Right ventricle myocardium inferior (tissue), 1 donor: ENCODE measurements at regions not wholly inside any gene's neighbourhood (a gene's known extent, or its start where the extent isn't known, plus 50 kb on each side); places are given as distances from the start of the nearest gene placed in this dataset.
A peak's percentile ranks its signal among the peaks of the same experiment; 100 is the strongest.
"Not testable (repeated sequence)": the region's sequence is repeated elsewhere in the genome, so short reads cannot be mapped to it uniquely, and the experiment has no call there.

Experiments
- ATAC-seq: fragments of 200-7000 bp; cut with Tn5 transposase; one replicate; pipeline ENCODE4 v1.9.1; 2020; ENCODE audit warnings: mild to moderate bottlenecking, moderate library complexity
- DNase-seq: peaks from one replicate; pipeline ENCODE4 v3.0.0; 2021; ENCODE audit errors: missing footprints
- intact Hi-C: fragments of 100-400 bp; cut with DNase I; formaldehyde crosslinking; loops from one replicate; pipeline ENCODE4 v1.11.0; 2022
- donor health status: DM: no; HTN: yes; CAD: no; lungs with severe emphysema.

DNA sequence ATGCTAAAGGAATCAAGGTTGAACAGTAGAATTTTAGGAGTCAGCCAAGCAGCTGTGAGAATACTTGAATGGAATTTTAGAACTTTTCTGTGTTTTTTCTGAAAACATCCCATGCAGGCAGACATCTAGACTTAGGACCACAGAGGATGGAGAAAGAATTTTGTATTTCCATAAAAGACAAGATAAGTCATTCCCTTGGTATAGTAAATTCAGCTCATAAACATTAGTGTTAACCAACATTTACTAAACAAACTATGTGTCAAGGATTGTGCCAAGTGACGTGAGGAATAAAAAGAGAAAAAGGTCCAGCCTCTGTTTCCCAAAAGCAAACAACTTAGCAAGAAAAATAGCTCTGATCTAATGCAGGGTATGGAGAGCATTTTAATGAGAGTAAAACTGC lies 210.2 kb upstream of the NR5A2 start:
- DNase-seq (no peak), ATAC-seq (no peak)
- intact Hi-C loops, result no loop called here

DNA sequence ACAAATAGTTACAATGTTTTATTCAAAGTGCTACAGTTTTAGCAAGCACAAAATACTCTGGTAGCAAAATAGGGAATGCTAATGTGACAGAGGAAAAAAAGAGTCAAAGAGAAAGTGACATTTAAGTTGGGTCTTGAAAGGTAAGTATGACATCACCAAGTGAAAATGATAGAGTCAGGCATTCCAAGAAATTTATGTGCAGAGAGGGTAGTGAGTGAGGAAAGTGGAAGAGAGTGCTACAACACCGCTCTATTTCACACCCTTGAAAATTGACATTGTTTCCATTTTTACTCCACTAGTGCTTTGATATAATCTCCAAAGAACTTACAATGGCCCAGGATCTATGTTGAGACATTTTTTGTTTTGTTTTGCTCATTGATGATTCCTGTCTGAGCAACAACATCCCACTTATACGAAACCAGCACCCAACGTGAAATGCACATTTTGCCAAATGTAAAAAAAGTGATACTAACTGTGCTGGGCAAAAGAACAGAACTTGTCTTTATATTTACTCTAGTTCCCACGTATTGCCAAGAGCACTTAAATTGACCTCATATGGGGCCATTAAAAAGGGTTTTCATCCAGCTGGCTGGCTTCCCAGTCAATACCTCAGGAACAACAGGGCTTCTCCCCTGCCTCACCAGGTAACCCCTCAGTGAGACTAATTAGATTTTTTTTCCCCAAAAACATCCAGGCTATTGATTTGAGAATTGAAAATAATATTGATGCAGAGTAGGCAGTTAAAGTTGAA lies 206.3 kb upstream of the NR5A2 start:
- ATAC-seq (no peak), DNase-seq (no peak)
- intact Hi-C loops, result no loop called here

DNA sequence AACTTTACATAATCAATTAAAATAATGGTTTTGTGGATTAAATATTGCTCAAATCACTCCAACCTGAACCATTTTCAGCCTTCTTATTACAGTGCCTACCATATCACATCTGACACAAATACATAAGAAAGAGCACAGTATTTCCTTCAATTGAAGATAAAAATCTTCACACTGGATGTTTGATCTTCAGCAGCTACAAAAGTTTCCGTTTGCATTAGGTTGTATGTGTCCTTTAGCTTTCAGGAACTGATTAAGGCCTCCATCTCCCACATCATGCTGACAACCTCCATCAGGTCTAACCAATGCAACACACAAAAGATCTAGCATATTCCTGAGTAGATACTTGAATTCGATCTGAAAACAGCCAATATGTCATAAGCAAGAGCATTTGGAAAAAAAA lies 195.1 kb upstream of the NR5A2 start:
- no peak for DNase-seq
- ATAC-seq, result no peak
- intact Hi-C loops, result no loop called here

GRCh38 chr1:199834711-199835110 lies 192.8 kb upstream of the NR5A2 start:
- DNase-seq (no peak), ATAC-seq (no peak)
- intact Hi-C loops, result no loop called here

GRCh38 chr1:199836430-199836829 lies 191.1 kb upstream of the NR5A2 start:
- DNase-seq, result no peak
- intact Hi-C loops, result no loop called here
- no peak for ATAC-seq

GRCh38 chr1:199837321-199837720 lies 190.2 kb upstream of the NR5A2 start:
- no peak for ATAC-seq
- DNase-seq, result no peak
- intact Hi-C loops, result no loop called here

DNA sequence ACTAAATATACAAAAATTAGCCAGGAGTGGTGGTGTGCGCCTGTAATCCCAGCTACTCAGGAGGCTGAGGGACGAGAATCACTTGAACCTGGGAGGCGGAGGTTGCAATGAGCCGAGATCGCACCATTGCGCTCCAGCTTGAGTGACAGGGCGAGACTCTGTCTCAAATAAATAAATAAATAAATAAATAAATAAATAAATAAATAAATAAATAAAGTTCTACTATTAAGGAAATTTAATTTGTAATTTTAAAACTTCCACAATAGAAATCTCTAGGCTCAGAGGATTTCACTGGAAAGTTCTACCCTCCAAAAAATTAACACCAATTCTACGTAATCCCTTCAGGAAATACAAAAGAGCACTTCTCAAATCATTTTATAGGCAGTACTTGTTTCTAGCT lies 187.9 kb upstream of the NR5A2 start:
- intact Hi-C loops, ATAC-seq, DNase-seq: not testable (repeated sequence)

GRCh38 chr1:199843096-199843495 lies 184.4 kb upstream of the NR5A2 start:
- DNase-seq, intact Hi-C loops, ATAC-seq: not testable (repeated sequence)

DNA sequence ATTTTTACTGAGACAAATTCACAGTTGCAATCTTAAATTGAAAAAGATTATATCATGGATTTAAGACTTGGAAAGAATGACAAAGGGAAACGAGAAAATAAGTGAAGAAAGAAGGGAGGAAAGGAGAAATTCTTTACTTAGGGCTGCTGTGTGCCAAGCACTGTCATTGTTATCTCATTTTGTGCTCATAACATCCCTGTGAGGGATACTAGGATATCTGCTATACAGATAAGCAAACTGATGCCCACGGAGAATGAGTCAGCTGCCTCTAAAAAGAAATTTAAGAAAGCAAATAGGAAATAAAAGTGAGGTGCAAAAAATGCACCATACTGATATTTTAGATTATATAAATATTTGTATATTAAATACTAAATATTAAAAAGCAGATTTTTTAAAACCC lies 183.6 kb upstream of the NR5A2 start:
- ATAC-seq, result no peak
- intact Hi-C loops, result no loop called here
- DNase-seq, result no peak

DNA sequence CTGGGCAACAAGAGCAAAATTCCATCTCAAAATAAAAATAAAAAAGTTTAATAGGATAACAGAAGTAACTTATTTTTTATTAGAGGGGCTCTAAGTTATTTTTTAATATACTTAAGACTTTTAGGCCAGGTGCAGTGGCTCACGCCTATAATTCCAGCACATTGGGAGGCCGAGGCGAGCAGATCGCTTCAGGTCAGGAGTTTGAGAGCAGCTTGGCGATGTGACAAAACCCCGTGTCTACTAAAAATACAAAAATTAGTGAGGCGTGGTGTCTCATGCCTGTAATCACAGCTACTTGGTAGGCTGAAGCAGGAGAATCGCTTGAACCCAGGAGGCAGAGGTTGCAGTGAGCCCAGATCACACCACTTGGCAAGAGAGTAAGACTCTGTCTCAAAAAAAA lies 180.5 kb upstream of the NR5A2 start:
- DNase-seq, result no peak
- no peak for ATAC-seq
- intact Hi-C loops, result no loop called here

- intact Hi-C loops, result no loop called here
- no peak for ATAC-seq
- DNase-seq, result no peak
Observed at GRCh38 chr1:199851439-199852140, 175.9 kb upstream of the NR5A2 start.

DNA sequence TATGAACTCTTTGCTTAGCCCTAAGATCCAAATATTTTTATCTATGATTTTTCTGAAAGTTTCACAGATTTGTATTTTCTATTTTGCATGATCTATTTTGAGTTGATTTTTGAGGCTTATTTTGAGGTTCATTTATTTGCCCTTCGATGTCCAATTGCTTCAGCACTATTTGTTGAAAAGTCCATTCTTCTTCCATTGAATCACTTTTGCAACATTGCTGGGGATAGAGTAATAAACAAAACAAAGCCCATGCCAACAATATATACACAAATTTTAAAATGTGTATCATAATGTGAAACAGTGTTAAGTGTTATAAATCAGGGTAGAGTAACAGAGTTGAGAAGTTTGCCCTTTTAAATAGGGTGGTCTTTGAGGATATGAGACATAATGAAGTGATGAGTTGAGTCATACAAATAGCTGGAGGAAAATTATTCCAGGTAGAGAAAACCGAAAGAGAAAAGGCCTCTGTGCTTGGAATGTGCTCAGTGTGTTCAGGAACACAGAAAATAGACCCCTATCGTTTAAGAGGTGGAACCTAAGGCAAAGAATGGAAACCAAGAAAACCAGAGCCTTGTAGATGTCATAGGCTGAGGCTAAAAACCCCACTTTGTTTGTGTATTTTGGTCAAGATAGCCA lies 172.7 kb upstream of the NR5A2 start:
- no peak for ATAC-seq
- no peak for DNase-seq
- intact Hi-C loops, result no loop called here

DNA sequence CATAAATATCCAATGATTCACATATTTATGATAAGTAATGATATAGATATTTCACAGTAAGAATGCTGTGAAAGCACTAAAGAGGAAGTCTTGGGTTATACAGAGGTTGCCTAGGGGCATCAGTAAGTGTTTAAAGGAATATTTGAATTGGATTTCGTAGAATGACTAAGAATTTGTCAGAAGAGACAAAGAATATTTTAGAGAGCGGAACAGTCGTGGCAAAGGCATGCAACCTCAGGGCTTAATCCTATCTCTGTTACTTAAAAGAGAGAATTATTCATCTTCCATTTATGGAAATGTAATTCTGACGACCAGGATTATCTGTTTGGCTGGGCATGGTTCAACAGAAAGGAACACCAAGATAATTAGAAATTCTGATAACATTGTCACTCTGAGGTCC lies 171.9 kb upstream of the NR5A2 start:
- ATAC-seq (no peak), DNase-seq (no peak)
- intact Hi-C loops, result no loop called here

DNA sequence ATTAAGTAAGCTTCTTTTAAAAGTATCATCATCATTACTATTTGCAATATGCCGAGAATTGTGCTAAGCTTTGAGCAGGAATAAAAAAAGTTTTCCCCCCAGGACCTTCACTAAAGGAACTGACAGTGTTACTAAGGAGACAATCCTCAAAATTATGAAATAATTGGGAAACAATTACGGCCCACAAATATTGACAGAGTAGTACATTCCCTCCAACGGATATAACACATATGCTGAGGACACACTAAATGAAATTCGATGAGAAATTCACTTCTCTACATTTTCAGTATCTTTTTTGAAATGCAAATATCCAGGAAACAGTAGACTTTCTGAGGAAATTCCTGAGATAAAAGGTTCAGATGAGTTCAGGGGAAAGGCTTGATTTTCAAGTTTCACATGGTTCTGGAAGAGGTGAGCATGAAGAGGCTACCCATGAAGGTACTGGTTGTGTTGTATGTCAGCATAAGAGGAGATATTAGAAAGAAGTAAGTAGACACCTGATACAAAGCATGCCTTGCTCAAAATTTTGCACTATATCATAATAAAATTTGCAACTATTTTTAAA lies 171.2 kb upstream of the NR5A2 start:
- ATAC-seq, result no peak
- DNase-seq, result no peak
- intact Hi-C loops, result no loop called here

DNA sequence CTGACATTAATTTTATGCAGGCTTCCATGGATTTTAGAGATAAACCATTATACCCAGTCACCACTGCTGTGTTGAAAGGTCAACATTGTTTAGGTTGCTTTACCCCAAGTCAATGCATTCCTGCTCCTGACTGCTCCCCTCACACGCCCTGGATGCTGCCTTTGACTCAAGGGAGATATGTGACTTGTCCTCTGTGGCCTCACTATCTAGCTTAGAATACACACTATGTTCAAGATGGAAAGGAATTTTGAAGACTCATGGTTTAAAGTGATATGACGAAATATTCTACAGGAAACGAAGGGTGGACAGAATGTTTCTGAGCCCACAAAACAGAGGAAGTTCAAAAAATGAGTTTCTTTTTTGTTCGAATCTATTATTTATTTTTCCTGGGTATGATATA lies 170.4 kb upstream of the NR5A2 start:
- peak; percentile 57 for ATAC-seq

GRCh38 chr1:199857516-199857915 lies 170.0 kb upstream of the NR5A2 start:
- intact Hi-C loops, result no loop called here
- DNase-seq (no peak), ATAC-seq (no peak)

More for the DNA sequence above, 170.4 kb upstream of the NR5A2 start:
- DNase-seq, result no peak
- intact Hi-C loops, result no loop called here

GRCh38 chr1:199858171-199858570 lies 169.3 kb upstream of the NR5A2 start:
- DNase-seq (no peak), ATAC-seq (no peak)
- intact Hi-C loops, result no loop called here

DNA sequence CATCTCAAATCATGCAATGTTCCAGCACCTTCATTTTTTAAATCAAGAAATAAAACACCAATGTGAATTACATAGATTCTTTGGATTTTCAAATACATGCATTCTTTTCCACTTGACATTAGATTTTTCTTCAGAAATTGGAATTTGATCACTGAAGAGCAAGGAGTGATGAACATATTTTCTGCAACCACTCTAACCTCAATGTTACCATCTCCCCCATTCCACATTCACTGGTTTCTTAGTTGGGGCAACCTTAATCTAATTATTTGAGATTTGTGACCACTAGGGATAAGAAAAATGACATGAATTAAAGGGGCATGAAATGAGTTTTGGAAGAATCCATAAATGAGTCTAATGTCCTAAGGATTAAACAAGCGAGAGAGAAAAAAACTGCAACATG lies 168.7 kb upstream of the NR5A2 start:
- no peak for ATAC-seq
- intact Hi-C loops, result no loop called here

GRCh38 chr1:199859491-199859933 lies 168.0 kb upstream of the NR5A2 start:
- peak; percentile 71 for ATAC-seq
- no peak for DNase-seq

More for the DNA sequence above, 168.7 kb upstream of the NR5A2 start:
- DNase-seq, result no peak

More at GRCh38 chr1:199859491-199859933, 168.0 kb upstream of the NR5A2 start:
- intact Hi-C loops, result no loop called here
